GM04504 (cell line): ENCODE measurements at regions not wholly inside any gene's neighbourhood (a gene's known extent, or its start where the extent isn't known, plus 50 kb on each side); places are given as distances from the start of the nearest gene placed in this dataset.

Experiments
- DNase-seq: peaks from one replicate; pipeline ENCODE4 v3.0.0-alpha.2; 2012; ENCODE audit warnings: low read depth

- no peak for DNase-seq
Observed at GRCh38 chr2:14263053-14263452, 369.5 kb upstream of the LRATD1 start.

GRCh38 chr2:14270036-14270582, 362.4 kb upstream of the LRATD1 start:
- no peak for DNase-seq

GRCh38 chr2:14272396-14273075, 360.0 kb upstream of the LRATD1 start:
- no peak for DNase-seq

- no peak for DNase-seq
Observed at GRCh38 chr2:14273650-14274049, 358.9 kb upstream of the LRATD1 start.

GRCh38 chr2:14284244-14284643, 348.3 kb upstream of the LRATD1 start:
- DNase-seq = no peak

- DNase-seq = no peak
Observed at GRCh38 chr2:14285812-14286211, 346.7 kb upstream of the LRATD1 start.

- DNase-seq = no peak
Observed at GRCh38 chr2:14288016-14288415, 344.5 kb upstream of the LRATD1 start.

GRCh38 chr2:14292964-14293363, 339.6 kb upstream of the LRATD1 start:
- DNase-seq = no peak

- DNase-seq = no peak
Observed at GRCh38 chr2:14297340-14297739, 335.2 kb upstream of the LRATD1 start.

GRCh38 chr2:14297906-14298305, 334.6 kb upstream of the LRATD1 start:
- DNase-seq = no peak

- no peak for DNase-seq
Observed at GRCh38 chr2:14301331-14301730, 331.2 kb upstream of the LRATD1 start.

GRCh38 chr2:14303366-14304115, 329.0 kb upstream of the LRATD1 start:
- no peak for DNase-seq

- no peak for DNase-seq
Observed at GRCh38 chr2:14304326-14304725, 328.2 kb upstream of the LRATD1 start.

GRCh38 chr2:14306268-14306861, 326.2 kb upstream of the LRATD1 start:
- DNase-seq = no peak

- no peak for DNase-seq
Observed at GRCh38 chr2:14313341-14313740, 319.2 kb upstream of the LRATD1 start.

- no peak for DNase-seq
Observed at GRCh38 chr2:14316594-14316993, 315.9 kb upstream of the LRATD1 start.

GRCh38 chr2:14321357-14321756, 311.2 kb upstream of the LRATD1 start:
- no peak for DNase-seq

GRCh38 chr2:14322306-14322705, 310.2 kb upstream of the LRATD1 start:
- DNase-seq = no peak

- DNase-seq = no peak
Observed at GRCh38 chr2:14324308-14324707, 308.2 kb upstream of the LRATD1 start.

- no peak for DNase-seq
Observed at GRCh38 chr2:14330884-14331283, 301.6 kb upstream of the LRATD1 start.

GRCh38 chr2:14336759-14337382, 295.6 kb upstream of the LRATD1 start:
- DNase-seq = no peak

GRCh38 chr2:14340703-14341102, 291.8 kb upstream of the LRATD1 start:
- no peak for DNase-seq

GRCh38 chr2:14342313-14342712, 290.2 kb upstream of the LRATD1 start:
- DNase-seq = no peak
